ENCODE measurements at regions not wholly inside any gene's neighbourhood (a gene's known extent, or its start where the extent isn't known, plus 50 kb on each side); places are given as distances from the start of the nearest gene placed in this dataset.
"Not testable (repeated sequence)": the region's sequence is repeated elsewhere in the genome, so short reads cannot be mapped to it uniquely, and the experiment has no call there.

DNA sequence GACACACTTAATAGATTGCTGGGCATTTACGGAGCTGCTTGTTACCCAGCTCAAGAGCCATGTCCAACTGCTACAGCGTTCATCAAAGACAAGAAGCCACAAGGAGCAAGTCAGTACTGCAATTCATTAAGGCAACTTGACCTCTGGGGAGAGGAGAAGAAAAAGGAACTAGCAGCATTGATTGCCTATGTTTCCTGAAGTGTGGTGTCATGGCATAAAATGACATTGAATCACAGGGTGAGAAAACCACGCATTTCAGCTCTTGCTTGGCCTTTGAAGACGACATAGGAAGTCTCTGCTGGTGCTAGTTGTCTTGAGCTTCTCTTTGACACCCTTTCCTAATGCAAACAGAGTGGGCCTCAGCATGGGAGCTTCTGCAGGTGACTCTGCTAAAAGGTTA is 139.1 kb downstream of the CDH26 start:
- DNase-seq, result no peak

DNA sequence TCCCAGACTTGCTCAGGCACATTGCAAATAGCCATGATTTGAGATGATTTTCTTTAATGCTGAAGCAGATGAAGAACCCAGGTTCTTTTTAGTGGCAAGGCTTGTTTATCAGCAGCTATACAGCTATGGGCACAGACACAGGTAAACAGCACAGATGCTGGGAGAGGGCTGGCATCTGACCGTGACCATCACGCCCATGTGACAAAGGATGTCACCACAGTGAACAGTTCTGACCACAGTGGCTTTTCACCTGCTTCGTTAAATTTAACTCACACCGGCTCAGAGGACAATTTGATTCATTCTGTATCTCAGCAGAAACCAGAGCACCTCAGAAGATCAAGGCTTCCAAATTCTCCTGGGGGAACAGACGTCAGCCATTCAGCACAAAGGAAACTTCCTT is 142.6 kb downstream of the CDH26 start:
- DNase-seq, result no peak

DNA sequence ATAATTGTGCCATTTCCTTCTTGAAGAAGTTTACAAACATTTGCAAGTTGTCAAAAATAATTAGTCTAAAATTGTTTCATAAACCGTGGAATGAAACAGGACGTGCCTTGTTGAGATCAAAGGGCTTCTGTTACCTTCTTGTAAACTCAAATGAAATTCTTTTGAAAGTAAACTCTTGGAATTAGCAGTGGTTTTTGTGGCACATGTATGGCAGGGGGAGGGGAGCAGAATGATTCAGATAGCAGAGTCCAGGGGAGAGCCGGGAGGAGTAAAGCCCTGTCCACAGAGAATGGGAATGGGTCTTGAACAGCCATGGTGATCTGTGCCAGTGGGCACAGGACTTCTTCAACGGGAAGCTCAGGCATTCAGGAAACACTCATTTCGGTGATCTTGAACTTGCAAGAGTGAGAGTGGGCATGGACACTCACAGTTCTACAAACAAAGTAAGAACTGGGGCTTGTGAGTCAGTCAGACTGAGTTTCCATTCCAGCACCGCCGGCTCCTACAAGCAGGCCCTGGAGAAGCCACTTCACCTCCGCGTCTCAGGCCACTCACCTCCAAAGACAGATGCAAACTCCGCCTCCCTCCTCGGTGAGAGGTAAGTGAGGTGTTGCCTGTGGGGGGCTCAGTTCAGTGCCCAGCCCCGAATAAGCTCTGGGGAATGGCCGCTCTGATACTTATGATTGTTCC is 143.1 kb downstream of the CDH26 start:
- no peak for DNase-seq

DNA sequence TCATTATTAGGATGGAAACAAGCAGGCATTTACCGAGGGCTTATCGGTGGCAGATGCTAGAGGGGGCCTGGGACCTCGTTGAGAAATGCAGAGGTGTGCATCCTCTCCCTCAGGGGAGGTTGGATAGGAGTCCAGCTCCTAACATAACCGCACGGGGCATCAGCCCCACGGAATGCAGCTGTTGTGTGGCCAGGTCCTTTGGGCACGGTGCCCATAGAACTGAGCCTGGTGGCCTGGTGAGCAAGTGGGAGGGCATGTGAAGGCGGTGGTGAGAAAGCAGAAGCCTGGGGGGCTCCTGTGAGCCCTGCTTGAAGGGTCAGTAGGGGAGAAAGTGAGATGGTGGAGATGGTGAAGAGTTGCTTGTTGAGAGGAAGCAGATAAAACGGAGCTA is 143.7 kb downstream of the CDH26 start:
- no peak for DNase-seq

DNA sequence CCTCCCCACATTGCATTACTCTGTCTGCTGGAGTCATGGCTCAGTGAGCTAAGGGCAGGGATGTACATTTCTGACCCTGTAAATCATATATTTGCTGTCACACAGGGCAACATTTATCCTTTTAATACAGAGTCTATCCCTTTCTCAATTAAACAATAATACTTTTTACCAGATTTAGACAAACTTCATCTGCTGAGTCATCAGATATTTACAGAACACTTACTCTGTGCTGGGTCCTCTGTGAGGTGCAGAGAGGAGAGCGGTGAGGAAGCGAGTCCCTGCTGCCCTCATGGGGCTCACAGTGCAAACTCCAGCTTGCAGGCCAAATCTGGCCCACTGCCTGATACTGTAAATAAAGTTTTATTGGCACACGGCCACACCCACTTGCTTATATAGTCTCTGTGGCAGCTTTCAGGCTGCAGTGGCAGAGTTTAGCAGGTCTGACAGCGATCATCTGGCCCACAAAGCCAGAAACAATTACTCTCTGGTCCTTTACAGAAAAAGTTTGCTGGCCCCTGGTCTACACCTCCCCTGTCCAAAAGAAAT is 144.5 kb downstream of the CDH26 start:
- no peak for DNase-seq

DNA sequence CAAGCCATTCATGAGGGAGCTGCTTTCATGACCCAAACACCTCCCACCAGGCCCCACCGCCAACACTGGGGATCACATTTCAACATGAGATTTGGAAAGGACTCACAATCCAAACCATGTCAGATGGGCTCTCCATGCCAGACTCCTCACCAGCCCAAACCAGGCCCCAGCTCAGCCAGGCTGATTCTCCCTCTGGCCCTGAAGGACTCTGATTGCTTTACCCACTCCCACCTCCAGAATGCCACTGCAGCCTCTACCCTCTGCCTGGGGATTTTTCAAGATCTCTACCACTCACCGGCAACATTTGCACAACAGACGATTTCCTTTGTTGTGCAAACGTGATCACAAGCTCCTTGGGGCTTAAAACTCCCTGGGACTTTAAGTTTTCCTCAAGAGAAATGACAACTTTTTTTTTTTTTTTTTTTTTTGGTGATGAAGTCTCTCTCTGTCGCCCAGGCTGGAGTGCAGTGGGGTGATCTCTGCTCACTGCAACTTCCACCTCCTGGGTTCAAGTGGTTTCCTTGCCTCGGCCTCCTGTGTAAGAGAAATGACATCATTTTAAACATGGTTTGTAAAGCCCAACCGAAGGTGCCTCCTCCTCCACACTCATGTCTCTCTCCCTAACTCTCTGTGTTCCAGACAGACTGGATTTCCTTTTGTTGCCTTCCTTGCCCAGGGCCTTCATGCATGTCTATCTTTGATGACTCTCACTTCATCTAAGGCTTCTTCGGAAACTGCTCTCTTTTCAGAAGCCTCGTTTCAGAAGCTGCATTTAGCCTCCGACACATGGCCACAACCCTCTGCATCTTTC is 147.0 kb downstream of the CDH26 start:
- no peak for DNase-seq

DNA sequence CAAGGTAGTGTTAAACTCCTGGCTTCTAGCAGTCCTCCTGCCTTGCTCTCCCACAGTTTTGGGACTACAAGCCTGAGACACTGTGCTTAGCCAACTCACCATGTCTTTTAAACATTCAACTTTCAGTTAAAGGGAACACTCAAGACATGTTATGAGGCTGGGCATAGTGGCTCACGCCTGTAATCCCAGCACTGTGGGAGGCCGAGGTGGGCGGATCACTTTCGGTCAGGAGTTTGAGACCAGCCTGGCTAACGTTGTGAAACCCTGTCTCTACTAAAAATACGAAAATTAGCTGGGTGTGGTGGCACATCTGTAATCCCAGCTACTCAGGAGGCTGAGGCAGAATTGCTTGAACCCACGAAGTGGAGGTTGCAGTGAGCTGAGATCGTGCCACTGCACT is 148.0 kb downstream of the CDH26 start:
- not testable (repeated sequence) for DNase-seq

DNA sequence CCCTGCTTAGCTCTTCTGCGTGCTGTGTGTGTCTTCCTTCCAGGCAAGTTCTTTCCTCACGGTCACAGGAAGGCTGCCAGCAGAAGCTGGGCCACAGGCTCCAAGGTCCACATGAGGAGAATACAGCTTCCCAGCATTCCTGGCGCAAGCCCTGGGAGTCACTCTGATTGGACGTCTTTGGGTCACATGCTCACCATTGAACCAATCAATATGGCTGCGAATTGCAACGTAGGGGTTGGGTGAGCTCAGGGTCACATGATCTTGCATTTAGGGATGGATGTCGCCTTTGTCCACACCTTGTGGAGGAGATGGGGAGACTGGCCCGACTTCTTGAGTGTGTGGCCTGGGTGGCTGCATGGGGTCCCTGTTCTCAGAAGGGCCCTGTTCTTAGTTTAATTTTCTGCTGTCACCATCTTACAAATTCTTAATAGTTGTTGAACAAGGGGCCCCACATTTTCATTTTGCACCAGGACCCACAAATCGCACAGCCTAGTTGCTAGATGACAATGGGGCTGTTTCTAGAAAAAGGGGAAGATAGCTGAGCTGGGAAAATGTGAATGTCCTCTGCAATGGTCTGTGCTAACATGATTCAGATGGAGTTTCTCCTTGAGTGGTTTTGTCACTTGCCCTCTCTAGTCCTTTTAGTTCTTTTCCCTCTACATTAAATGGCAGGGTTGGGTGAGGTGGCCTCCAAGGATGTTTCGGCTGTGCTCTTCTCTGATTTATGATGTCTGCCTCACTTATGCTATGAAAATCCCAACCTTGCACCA is 149.6 kb downstream of the CDH26 start:
- DNase-seq, result no peak

DNA sequence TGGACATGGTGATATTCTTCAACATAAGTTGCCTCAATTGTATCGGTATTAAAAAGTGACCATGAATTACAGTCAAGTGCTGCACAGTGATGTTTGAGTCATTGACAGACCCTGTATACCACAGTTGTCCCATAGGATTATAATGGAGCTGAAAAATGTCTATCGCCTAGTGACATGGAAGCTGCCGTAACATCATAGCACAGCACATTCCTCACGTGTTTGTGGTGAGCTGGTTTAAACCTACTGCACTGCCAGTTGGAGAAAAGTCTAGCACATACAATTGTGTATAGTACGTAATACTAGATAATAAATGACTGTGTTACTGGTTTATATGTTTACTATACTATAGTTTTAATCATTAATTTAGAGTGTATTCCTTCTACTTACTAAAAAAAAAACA is 150.2 kb downstream of the CDH26 start:
- DNase-seq, result no peak

DNA sequence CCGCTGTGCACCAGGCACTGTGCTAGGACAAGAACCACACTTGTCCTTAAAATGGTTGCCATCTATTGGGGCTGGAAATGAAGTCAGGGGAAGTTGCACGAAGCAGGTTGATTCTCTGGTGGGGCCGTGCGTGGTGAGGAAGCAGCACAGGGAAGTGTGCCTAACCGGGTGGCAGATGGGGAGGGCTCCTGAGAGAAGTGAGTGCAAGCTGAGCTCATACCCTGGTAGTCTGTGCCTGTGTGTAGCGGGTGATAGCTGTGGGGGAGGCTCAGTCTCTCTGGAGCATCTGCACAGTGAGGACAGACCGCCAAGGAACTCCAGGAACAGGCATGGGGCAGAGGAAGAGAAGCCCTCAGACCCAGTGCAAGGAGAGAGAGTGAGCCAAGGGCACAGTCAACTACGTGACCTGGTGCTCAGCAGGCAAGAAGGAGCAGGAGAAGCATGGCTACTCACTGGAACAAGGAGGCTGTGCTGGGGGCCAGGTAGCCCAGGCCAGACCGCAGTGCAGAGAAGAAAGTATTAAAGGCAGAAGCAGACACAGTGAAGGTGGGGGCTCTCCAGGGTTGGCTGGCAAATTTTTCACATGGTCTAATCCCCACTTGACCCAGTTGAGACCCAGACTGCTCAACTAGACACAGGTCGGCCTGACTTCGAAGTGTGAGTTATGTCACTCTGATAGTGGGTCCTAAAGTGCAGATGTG is 155.0 kb downstream of the CDH26 start:
- DNase-seq, result no peak

DNA sequence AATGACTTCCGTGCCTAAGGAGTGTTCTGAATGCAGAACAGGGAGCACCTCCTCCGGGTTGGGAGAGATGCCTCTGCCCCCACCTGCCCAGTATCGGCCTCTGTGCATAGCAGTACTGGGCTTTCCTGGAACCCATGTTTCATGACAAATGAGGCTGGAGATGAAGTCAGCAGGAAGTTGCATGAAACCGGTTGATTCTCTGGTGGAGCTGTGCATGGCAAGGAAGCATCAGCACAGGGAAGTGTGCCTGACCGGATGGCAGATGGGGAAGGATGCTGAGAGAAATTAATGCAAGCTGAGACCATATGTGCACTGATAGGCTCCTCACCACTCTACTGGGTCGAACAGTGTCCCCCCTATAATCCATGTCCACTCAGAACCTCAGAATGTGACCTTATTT is 155.5 kb downstream of the CDH26 start:
- DNase-seq, result no peak

DNA sequence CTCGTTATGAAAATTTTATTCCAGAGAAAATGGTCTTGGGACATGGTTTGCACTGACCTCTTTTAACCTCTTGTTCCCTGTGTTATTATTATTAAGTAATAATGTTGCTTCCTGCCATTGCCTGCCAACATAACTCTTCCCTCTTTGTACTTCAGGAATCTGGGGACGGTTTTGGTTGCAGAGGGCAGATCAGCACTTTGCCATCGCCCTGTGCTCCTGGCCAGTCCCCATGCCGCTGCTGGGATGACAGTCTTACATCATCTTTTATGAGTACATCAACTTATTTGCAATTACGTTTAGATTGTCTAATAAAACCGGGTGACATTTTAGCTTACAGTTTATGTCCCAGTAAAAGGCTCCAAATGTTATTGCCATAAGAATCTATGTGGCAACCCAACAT is 157.2 kb downstream of the CDH26 start:
- no peak for DNase-seq

DNA sequence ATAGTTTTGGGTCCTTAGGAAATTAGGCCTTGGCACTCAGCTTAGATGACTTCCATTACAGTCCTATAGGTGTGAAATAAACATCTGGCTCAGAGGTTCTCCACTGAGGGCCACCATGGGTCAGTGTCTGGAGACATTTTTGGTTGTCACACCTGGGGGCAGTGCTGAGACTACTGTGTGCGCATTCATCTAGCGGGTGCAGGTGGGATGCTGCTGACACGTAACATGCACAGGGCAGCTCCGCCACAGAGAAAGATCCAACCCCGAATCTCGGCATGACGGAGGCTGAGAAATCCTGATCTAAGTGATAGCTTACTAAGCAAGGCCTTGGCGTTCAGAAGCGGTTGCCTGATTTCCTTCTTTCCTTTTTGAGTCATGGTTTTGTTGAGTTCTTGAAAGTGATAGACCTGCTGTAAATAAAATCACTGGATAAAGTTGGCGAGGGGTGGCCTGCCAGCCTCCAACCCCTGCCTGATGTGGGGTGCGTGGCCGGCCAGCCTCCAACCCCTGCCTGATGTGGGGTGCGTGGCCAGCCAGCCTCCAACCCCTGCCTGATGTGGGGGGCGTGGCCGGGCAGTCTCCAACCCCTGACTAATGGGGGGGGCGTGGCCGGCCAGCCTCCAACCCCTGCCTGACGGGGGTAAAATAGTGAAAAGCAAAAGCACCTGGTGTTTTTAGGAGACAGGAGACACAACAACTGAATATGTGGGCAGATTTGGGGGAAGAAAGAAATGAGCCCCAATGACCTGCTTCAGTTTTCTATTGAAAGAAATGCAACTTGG is 158.1 kb downstream of the CDH26 start:
- DNase-seq, result no peak

DNA sequence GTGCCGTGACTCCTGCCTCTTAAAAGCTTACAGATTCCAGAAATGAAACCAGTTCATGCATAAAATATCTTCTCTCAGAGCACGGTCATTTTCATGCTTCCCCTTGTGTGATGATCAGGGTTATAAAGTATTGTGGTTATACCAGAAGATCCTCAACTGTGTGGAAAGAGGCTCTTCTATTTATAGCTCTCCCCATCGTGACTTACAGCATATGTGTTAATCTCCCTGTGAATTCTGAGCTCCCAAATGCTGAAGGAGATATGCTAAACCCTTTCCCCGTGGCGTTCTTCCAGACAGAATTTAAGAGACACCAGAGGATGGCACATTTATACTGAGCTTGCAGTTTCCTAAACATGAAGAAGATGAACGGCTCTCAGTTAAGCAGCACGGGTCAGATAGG is 158.8 kb downstream of the CDH26 start:
- no peak for DNase-seq

DNA sequence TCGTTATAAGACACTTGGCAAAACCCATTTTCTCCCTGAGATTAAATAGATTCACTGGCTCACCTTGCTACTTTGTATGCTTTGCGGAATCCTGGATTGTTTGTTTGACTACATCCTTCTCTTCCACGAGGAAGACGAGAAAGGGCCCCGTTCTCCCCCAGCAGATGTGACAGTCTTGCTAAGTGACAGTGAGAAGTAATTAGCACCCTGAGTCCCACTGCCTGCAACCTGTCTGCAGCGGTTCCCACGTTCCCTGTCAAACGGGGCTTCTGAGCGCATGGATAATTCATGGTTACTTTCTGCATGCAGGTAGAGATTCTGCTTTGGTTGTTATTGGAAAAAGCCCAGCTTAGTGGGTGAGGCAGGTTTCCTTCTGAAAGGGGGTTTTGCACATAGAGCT is 163.7 kb downstream of the CDH26 start:
- DNase-seq, result no peak

DNA sequence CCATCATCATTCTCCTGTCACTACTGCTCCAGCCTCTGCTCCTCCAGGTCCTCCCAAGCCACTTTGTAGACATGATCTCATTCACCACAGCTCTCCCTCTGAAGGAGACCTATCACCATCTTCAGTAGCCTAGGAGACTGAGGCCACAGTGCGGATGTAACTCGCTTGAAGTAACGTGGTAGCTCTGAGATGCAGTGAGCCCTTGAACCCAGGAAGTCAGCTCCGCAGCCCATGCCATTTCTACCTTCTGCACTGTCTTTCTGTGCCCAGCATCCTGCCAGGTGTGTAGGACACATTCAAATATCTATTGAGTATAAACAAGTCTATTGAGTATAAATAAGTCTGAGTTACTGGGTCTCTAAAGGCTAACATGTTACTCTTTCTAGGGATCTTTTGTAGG is 164.4 kb downstream of the CDH26 start:
- no peak for DNase-seq

DNA sequence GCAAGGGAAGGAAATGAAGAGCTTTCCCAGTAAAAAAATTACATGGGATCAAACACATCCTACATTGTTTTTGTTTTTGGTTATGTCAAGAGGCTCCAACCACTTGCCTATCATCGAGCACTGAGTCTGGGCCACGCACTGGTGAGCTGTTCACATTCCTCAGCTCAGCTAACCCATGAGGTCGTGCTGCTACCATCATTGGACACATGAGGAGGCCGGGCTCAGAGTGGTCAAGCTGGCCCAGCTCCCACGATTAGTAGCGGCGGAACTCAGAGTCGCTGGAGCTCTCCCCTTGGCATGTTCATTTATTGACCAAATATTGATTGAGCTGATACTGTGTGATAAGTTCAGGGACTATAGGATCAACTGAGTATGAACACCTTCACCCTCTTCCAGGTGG is 164.9 kb downstream of the CDH26 start:
- no peak for DNase-seq

DNA sequence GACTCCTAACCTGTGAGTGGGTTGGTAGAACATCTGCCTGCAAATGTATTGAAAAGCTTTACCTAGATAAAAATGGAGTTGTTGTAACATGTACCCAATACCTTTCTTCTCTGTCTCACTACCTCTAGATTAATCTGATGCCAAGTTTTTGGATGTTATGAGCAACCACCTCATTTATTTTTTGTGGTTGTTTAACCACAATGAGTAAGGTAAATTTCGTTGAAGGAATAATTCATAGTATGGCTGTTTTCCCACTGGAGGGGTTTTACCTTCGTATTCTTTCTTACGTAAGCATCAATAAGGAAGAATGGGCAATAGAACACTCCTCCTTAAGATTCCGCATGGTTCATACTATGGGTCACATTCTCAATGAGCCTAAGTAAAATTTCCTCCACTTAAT is 165.4 kb downstream of the CDH26 start:
- DNase-seq, result no peak

DNA sequence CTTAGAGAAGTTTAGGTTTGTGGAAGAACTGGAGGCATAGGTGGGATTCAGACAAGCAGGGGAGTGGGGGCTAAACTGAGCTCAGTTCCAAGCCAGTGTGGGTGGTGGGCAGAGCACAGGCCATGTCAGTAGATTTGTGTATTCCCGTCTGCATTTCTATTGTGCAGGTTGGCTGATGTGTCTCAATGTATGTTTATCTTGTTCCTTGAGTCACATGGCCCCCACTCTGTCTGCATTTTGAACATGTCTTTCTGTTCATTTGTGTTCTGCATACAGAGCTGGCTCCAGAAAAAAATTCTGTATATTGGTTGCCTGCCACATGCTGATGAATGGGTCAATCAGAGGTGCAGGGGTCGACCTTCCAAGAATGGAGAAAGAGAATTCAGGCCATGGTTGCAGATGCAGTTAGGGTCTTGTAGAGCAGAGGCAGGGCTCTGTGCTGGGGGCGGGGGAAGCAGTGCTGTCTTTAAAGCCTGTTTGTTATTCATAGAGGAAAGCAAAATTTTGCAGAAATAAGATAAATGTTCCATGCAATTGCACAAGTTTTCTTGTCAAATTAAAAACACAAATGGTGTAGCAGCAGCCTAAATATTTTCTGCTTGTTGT is 166.7 kb downstream of the CDH26 start:
- DNase-seq, result no peak

DNA sequence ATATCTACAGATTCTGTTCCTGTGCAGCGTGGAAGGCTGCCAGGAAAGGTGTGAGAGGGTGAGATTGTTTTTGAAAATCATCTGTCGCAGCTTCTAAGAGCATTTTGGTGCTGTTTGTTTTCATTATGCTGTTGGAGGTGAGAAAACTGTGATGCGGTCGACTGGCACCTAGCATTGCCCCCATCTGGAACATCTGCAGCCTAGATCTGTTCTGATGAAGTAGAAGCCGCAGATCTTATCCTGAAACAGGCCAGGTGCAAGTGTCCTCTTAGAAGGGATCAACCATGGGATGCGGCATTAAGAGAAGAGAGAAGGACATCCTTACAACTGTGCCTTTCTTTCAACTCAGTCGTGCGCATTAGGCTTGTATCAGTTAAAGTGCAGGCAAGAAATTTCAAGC is 167.3 kb downstream of the CDH26 start:
- DNase-seq, result no peak

DNA sequence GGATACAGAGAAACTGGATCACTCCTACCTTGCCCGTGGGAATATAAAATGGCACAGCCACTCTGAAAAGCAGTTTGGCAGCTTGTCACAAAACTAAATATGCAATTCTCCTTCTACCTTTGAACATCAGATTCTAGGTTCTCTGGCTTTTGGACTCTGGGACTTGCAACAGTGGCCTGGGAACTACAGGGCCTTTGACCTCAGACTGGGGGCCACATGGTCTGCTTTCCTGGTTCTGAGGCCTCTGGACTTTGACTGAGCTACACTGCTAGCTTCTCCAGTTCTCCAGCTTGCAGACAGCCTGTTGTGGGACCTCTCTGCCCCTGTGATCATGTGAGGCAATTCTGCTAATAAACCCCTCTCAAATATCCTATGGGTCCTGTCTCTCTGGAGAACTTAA is 168.8 kb downstream of the CDH26 start:
- no peak for DNase-seq

Data from muscle of arm (tissue), 1 donor.